ENCODE measurements at regions not wholly inside any gene's neighbourhood (a gene's known extent, or its start where the extent isn't known, plus 50 kb on each side); places are given as distances from the start of the nearest gene placed in this dataset.

GRCh38 chr1:25057188-25057587 lies 127.1 kb upstream of the RUNX3 start:
- no peak for TF ChIP-seq CTCF (conservative IDR thresholded peaks at IDR 0.05)
- Histone ChIP-seq H2BK20ac (ENCODE audit: low read depth, low read length, poor library complexity, severe bottlenecking) (no peak overlapping the region), H3K23me2 (ENCODE audit: insufficient read length, low read depth, low read length, poor library complexity, severe bottlenecking) (no peaks in the 10 kb centered on the region), H3K79me2 (ENCODE audit: insufficient read depth, low read length) (no peaks in the 10 kb centered on the region), H3K14ac (ENCODE audit: insufficient read depth, low read length) (no peak overlapping the region), H2BK120ac (ENCODE audit: low read depth, low read length, poor library complexity, severe bottlenecking) (no peak overlapping the region), H4K5ac (ENCODE audit: insufficient read length, low read depth, low read length) (no peak overlapping the region), H3K9me3 (ENCODE audit: control insufficient read depth, low read depth, low read length) (no peaks in the 10 kb centered on the region), H3K4ac (ENCODE audit: low read depth, low read length) (no peak overlapping the region), H3K27ac (ENCODE audit: insufficient read length, low read depth, low read length) (no peak overlapping the region), H3K18ac (ENCODE audit: insufficient read length, low read depth, low read length) (no peak overlapping the region), H2BK15ac (ENCODE audit: low read depth, low read length) (no peak overlapping the region), H3K56ac (ENCODE audit: insufficient read length, low read depth, low read length) (no peak overlapping the region), H3K4me2 (ENCODE audit: insufficient read depth, insufficient read length, low read length) (no peak overlapping the region), H3K23ac (ENCODE audit: insufficient read length, low read depth, low read length) (no peak overlapping the region), H3K4me1 (ENCODE audit: insufficient read depth, low read length) (no peaks in the 10 kb centered on the region), H3K79me1 (ENCODE audit: insufficient read depth, low read depth, low read length, poor library complexity, severe bottlenecking) (no peaks in the 10 kb centered on the region), H4K8ac (replicated peaks; ENCODE audit: insufficient read length, low read depth, low read length) (no peak overlapping the region), H3K9ac (ENCODE audit: extremely low read depth, insufficient read length, low read length) (no peak overlapping the region), H4K20me1 (ENCODE audit: control insufficient read depth, insufficient read depth, insufficient read length) (no peaks in the 10 kb centered on the region), H4K91ac (ENCODE audit: insufficient read length, low read depth, low read length) (no peak overlapping the region), H3K27me3 (ENCODE audit: insufficient read depth, low read length) (no peaks in the 10 kb centered on the region), H2AFZ (ENCODE audit: low read length) (no peak overlapping the region), H2AK5ac (ENCODE audit: insufficient read length, low read length) (no peak overlapping the region), H2BK5ac (ENCODE audit: insufficient read length, low read length) (no peak overlapping the region), H2BK12ac (ENCODE audit: insufficient read length, low read depth, low read length) (no peak overlapping the region), H3T11ph (ENCODE audit: low read length) (no peak overlapping the region)
- no CpG with 5 or more reads among the region's 3 CpGs for WGBS (ENCODE audit: extremely low coverage, insufficient read length, low lambda C conversion rate)
- DNase-seq, result no peak
- H3K4me3 Mint-ChIP-seq, result no peak overlapping the region
- peaks cover 9 to 28% of the 10 kb centered on the region in 2 experiments for H3K4me1 Mint-ChIP-seq
- H3K27me3 Mint-ChIP-seq (ENCODE audit: low read depth), result peaks cover 16% of the 10 kb centered on the region
- H3K36me3 Mint-ChIP-seq (ENCODE audit: insufficient read depth in 1 of 3, low read depth in 3 of 3), result no peaks in the 10 kb centered on the region
- H3K27ac Mint-ChIP-seq, result no peak overlapping the region; a peak in 1 of 7 replicates
- H3K9me3 Mint-ChIP-seq, result no peaks in the 10 kb centered on the region

All from H9 (cell line).